NCI-H2227 treated with DMSO at 0.1 percent for 48 hours (cell line): ENCODE measurements at regions not wholly inside any gene's neighbourhood (a gene's known extent, or its start where the extent isn't known, plus 50 kb on each side); places are given as distances from the start of the nearest gene placed in this dataset.
"Not testable (repeated sequence)": the region's sequence is repeated elsewhere in the genome, so short reads cannot be mapped to it uniquely, and the experiment has no call there.

Source experiments
- DNase-seq: peaks from one replicate; lab custom pipeline; 2025; lab: John Stamatoyannopoulos, UW

DNA sequence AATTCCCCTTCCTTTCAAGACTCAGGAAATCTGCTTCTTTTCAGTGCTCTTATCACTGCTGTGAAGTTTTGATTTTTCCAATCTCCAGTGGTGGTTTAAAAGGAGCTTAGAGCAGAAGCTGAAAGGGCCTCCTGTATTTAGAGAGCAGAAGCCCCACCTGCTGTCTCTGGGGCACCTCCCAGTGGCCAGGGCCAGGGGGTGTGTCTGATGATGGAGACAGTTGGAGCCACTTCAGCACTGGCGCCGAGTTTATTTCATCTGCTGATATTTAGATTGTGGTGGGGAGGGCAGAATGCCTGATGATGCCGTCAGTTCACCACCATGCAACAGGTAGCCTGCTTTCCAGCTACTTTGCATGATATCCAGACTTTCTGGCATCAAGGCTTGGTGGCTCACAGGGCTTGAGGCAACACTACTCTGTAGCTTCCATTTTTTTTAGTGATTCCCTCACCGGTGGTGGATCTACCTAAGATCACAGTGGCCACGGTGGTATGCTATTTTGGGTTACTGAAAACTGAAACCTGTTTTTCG, 371.9 kb downstream of the KCNRG start:
- peak; percentile 55 for DNase-seq

DNA sequence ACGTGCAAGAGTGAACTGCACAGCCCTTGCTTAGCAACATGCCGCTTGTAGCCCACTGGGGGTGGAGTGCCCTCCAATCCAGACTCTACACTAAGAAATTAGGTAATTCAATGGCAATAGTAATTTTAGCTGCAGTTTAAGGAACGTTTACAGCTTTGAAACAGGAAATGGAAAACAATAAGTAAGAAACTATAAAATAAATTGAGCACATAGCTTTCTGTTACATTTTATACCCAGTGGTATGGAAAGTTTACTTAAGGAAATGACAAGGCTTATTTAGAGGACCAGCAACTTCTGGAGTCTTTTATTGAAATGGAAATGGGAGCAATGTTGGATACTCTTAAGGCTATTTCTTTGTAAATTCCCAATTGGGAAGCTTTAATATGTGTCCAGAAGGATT, 373.2 kb downstream of the KCNRG start:
- no peak for DNase-seq

DNA sequence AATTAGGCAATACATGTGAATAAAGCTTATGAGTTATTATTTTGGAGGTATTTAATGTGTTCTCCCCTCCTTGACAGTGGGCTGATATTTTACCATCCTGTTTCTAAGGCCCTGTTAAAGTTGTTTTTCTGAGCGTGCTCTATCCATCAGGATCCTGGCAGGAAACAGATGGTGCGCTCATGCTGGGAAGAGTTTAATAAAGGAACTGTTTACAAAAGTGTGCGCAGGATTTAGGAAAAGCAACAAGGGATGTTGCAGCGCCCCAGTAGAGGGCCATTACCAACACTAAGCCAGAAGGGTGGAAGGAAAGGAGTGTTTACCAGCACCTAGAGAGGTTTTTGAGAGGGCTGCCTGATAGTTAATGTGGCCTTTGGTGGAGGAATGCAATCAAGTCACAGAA, 374.5 kb downstream of the KCNRG start:
- DNase-seq, result no peak

DNA sequence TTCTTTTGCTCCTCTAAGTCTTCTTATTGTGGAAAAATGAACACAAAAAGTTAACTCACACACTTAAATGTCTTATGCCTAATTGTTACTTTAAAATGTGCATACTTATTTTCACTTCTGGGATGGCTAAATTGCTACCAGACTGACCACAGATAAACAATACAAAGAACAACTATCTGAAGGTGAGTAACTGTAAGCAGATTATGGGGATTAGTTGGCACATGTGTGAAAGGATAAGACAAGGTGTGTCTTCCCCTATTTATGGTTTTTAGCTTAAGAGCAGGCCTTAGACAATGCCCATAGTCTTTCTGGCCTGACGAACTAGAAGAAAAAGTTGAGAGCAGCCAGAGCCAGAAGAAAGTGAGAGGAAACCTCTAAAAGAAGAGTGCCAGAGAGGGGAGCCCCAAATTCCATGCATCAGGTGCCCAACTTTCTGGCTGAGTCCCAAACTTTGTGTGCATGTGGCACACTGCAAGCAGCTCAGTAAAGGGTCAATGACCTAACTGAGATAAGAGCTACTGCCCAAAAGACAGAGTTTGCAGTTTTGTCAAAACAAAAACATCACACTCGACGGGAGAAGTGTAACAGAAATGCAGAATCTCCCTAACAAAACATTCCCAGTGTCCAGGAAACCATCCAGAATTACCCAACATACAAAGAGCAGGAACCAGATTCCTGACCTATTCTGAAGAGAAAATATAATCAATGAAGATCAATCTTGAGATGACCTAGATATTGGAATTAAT, 375.4 kb downstream of the KCNRG start:
- no peak for DNase-seq

DNA sequence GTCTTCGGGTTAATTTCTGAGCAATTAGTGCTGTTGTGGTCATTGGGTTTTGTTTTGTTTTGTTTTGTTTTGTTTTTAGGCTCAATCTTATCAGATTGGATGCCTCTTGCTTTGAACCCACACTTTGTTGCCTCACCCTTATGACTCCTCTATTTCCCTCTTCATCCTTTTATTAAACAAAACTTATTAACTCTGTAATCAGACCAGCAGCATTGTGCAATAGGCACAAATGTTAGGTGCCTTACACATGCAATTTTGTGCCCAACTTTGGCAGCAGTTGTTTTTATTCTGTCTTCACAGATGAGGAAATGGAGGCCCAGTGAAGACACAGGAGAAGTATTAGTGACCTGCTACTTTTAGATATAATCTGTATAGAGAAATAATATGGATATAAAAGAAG, 377.7 kb downstream of the KCNRG start:
- DNase-seq, result no peak

DNA sequence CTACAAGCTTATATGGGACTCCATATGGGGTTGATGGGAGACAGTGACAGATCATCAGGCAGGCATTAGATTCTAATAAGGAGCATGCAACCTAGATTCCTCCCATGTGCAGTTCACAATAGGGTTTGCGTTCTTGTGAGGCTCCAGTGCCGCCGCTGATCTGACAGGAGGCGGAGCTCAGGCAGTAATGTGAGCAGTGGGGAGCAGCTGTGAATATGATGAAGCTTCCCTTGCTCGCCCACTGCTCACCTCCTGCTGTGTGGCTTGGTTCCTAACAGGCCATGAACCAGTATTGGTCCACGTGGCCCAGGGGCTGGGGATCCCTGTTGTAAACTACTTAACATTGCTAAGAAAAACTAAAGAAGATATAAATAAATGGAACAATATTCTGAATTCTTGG, 378.4 kb downstream of the KCNRG start:
- peak; percentile 48 for DNase-seq

DNA sequence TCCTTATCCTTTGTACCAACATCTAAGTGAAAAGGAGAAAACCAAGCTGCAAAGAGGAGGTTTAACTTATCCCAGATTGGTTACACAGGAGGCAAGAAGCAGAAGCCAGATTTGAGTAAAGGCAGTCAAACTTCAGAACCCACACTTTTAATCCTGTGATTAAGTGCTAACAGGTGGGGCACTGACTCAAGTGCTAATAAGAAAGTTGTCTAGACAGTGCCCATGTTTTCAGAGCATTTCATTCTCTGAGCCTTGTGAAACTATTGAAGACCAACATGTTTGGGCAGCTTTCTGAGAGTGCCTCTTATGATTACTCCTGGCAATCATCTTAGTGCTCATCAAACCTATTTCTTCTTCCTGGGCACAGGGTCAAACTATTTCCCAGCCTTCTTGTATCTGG, 380.8 kb downstream of the KCNRG start:
- no peak for DNase-seq

DNA sequence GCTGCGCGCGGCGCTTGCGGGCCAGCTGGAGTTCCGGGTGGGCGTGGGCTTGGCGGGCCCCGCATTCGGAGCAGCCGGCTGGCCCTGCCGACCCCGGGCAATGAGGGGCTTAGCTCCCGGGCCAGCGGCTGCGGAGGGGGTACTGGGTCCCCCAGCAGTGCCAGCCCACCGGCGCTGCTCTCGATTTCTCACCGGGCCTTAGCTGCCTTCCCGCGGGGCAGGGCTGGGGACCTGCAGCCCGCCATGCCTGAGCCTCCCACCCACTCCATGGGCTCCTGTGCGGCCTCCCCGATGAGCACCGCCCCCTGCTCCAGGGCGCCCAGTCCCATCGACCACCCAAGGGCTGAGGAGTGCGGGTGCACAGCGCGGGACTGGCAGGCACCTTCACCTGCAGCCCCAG, 381.4 kb downstream of the KCNRG start:
- DNase-seq, result not testable (repeated sequence)

DNA sequence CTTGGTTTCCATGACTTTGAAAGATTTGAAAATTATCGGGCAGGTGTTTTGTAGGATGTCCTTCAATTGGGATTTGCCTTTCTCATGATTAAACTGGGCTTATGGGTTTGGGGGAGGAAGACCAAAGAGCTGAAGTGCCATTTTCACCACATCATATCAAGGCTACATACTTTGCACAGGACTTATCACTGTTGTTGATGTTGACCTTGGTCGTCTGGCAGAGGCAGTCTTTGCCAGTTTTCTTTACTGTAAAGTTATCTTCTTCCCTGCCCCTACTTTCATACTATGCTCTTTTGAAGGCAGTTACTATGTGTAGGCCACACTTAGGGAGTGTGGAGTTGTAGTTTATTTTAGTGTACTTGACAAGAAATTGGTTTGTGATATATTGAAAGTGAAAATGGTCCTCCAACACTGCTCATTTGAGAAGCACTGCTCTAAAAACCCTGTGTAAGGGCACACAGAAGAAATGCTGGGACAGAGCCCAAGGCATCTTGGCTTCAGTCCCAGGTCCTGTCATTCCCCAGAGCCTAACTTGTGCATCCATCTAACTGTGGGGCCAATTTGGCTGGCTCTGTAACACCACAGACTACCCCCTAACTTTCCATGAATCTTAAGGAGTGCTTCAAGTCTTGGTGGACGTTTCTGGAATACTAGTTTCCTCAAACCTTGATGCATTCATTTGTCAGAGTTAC, 384.9 kb downstream of the KCNRG start:
- DNase-seq, result no peak

DNA sequence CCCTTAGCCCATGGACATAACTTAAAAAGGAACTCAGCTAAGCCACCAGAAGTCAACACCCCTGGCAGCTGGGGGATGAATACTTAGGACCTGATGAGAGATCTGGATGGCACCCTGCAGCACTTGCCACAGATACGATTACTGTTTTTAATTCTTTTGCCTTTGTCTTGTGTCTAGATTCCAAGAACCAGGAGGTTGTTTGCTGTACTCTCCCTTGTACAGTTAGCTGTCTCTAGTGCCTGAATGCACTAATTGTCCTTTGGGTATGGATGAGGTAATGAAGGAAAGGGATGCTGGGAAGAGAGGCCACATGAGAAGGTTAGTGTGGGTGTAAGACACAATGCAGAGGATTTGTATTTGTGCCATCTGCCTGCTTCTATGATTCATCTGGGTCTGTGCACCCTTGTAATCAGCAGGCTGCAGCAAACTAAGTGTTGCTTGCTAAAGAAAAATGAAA, 385.8 kb downstream of the KCNRG start:
- DNase-seq, result no peak

DNA sequence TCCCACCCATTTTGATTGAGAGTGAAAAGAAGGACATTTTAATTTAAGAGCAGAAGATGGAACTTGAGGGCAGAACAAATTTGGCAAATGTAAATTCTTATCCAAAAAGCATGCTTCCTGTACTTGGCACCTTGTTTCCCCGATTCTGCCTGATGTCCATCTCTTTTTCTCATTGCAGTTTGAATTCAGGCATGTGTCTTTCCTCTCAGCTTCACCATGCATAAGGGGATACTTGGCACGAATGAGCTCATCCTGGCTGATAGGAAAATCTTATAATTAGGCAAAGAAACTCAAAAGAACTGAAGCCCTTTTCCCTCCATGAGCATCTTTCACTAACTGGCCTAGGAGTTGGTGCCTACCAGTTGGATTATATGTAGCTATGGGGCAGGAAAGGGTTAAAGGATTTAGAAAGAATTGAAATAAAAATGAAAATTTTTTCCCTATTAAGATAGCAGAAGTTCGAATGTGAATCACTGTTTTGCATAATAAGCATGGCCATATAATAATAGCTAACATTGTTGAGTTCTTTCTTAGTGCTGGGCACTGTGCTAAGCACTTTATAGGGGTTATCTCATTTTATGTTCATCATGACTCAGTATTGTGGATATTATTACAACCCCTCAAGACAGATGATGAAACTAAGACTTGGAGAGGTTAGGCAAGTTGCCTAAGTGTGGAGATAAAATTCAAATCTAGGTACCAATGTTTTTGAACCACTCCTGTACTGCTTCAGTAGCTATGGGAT, 386.6 kb downstream of the KCNRG start:
- DNase-seq, result no peak

DNA sequence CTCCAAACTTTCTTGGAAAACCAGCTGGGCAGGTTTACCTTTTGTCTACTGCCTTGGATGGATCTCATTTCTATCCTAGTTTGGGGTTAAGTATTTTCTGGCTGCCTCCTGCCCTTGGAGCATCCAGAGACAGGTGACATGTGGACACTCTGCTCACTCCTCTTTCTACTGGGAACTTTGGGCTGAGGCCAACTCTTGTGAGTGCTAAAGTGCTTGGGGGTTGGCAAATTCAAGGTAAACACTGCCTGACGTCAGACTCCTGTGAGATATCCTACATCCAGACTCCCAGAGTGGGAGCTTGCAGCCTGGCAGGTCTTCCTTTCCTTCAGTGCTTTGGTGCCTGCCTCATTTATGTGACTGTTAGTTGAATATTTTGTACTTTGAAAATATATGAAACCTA, 388.1 kb downstream of the KCNRG start:
- DNase-seq, result no peak

DNA sequence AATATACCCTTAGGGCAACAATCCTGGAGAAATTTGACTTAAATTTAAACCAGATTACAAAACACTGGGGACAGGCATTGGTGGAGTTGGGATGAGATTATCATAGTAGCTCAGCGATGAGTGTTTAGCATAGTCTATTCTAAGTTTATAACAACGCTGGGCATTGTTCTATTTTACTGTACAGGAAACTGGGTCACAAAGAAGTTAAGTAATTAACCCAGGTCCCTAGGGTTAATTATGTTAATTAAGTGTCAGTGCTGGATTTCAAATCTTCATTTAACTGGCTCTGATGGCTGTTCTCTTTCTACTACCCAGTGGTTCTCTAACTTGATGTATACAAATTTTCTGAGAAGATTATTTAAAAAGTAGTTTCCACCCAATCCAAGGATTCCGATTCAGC, 388.9 kb downstream of the KCNRG start:
- DNase-seq, result no peak

DNA sequence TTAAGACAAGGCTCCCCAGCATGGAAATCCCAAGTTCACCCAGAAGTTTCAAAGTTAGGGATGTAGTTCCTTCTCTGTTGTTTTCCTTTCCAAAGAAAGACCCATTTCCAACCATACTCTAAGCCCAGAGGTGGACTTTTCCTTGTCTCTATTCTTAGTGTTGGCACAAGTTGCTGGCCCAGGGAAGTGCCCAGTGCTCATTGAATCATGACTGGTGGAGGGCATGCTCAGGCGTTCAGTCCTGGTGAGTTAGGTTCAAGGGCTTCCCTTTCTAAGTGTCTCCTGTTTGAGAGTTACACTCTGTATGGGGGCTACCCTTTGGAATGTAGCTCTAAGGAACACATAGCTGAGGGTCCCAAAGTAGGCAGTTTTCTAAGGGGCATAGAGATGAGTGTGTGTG, 389.5 kb downstream of the KCNRG start:
- no peak for DNase-seq

DNA sequence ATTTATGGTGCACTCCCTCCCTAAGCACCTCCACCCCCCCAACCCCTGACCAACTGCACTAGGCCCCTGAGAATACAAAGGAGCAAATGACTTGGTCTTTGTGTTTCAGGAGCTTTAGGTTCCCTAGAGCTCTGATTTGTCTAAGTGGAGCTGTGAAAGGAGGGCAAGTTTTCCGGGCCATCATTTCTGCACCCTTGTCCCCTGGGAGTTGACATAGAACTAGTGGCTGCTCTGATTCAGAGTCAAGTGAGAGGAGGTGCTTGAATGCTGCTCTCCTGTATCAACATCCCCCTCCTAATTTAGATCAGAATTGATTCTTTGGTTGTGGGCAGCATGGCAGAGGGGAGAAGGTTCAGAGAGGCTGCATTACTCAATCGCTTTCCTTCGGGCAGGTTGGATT, 391.6 kb downstream of the KCNRG start:
- no peak for DNase-seq

DNA sequence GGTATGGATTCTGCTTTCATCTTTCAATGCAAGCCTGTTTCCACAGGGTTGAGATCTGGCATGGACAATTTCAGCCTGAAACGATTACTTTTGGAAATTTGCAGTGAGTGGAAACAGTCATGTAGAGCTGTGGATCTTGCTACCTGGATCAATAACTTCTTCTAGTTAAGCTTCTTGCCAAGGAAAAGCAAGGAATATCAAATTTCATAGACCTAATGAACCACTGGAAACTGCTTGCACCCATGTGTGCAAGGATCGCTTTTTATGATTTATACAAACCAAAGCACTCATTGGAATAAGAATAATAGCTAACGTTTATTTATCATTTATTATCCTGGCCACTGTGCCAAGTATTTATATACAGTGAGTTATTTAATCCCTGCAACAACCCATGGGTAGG, 392.8 kb downstream of the KCNRG start:
- DNase-seq, result no peak

DNA sequence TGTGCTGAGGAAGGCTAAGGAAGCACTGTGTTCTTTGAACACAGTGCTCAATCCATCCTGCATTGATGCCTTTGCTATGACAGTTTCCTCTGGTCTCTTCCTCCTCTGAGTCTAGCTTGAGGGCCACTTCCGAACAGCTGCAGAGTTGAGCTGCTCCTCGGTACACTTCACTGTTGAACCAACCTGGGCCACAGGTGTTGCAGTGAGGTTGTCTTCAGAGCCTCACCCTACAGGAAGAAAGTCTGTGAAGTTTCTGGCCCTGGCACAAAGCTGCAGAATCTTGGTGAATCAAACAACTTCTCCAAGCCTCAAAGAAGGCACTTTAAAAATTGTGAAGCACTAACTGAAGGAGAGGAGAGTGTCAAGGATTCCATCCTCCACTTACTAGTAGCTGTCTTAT, 394.0 kb downstream of the KCNRG start:
- no peak for DNase-seq

DNA sequence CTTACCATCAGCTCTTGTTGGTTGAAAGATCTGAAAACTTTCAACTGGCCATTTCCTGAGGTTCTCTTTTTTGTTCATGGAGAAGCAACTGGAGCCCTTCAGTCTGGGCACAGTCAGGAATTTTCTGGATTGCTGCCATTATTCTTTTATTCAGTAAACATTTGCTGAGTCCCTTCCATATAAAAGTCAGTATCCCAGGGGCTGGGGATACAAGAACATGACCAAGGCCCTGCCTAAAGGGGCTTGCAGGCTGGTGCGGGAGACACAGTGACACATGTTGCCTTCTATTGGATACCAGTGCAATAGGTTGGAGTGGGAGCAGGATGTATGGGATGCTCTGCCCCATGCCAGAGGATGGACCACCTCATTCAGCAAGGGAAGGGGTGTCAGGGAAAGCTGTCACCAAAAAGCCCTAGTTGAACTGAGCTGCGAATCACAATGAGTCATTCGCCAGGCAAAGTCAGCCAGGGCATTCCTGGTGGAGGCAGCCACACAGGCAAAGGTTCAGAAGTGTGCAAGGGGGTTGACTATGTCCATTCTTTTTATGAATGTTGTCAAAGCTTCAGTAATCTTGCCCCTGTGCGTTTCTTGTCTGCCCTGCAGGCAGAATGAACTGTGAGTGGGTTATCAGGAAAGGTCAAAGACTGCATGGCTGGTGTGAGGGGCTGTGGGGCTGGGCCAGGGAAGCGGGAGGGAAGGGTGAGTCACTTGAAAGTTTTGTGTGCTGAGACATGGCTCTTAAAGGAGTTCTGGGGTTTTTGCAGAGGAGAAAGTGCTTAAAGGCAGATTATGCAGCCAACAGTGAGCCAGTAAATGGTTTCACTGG, 395.9 kb downstream of the KCNRG start:
- no peak for DNase-seq

DNA sequence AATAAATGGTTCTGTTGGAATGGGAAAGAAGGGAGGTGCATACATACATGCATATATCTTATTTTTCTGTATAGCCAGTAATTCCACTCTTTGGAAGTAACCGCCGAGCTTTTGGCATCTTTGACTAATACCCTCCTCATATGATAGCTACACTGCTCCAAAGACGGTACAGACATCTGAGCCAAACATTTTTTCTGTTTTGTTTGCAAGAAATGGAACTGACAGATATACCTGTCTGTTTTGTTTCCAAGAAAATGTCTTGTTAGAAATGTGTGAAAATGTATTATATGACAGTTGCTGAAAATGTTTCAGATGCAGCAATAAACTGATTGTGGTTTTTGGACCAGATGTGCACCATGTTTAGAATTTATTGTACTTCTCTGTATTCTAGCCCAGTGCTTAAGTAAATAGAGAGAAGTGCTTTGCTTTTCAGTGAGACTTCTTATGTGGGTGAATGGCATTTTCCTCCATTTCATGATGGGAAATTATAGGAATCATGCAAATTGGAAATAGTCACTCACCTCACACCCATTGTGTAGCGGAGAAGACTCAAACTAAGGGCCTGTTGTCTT, 396.9 kb downstream of the KCNRG start:
- no peak for DNase-seq

DNA sequence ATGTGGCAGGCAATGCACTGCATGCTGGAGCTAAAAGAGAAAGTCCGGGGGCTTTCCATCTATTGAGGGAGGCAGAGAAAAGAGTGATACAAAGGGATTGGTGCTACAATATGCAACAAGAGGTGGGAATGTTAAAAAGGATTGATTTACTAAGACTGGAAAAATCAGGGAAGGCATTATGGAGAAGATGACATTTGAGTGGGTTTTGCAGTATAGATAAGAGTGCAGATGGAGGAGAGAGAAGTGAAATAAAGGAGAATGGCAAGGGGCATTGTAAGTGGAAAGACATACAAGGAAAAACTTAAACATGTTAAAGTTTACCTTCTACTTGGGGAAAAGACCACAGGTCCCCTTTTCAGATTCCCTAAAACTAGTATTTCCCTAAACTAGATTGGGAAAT, 399.4 kb downstream of the KCNRG start:
- DNase-seq, result no peak

DNA sequence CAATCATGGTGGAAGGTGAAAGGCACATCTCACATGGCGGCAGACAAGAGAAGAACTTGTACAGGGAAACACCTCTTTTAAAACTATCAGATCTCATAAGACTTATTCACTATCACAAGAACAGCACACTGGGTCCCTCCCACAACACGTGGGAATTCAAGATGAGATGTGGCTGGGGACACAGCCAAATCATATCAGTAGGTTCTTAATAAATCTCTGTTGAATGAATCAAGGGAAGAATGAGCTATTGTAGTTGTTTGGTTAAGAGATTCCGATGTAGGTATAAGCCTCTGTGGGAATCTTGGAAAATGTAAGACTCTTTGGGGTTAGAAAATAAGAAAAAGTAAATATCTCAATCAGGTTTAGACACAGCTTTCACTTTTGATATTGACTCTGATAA, 400.2 kb downstream of the KCNRG start:
- DNase-seq, result no peak

DNA sequence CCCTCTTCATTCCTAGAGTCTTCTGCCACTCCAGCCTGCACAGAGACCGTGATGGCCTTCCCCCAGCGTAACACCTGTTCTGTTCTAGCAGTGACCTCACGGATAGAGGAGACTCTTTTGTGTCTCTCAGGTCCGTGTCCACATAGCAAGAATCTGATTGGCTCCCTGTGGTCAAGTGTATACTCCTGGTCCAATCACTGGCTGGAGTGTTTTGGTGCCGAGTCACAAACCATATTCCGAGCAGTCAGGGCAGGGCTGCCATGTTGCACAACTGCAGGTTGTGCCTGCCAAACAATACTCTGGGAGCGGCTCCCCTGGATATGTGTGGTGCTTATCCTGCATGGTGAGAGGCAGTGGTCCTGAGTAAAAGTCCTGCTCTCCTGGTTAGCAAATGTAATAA, 402.4 kb downstream of the KCNRG start:
- DNase-seq, result no peak
